ENCODE measurements at regions not wholly inside any gene's neighbourhood (a gene's known extent, or its start where the extent isn't known, plus 50 kb on each side); places are given as distances from the start of the nearest gene placed in this dataset.

GRCh38 chr21:27569091-27569490, 602.2 kb upstream of the ADAMTS5 start (continued):
- TF ChIP-seq PRDM15 (CRISPR knock-in tag; IDR thresholded peaks at IDR 0.05) (no peak), FOXP1 (CRISPR knock-in tag; IDR thresholded peaks at IDR 0.05; ENCODE audit: borderline replicate concordance) (no peak), MAX (CRISPR knock-in tag; IDR thresholded peaks at IDR 0.05) (no peak), CREB1 (CRISPR knock-in tag; IDR thresholded peaks at IDR 0.05) (no peak)

GRCh38 chr21:27567381-27567780, 600.5 kb upstream of the ADAMTS5 start:
- ChIA-PET POLR2A (no interaction called here), CTCF (no interaction called here)
- DNase-seq (ENCODE audit: low spot score) (no peak), ATAC-seq (no peak)
- no peaks in the 10 kb centered on the region for H3K36me3 Mint-ChIP-seq
- H3K27ac Mint-ChIP-seq = no peak overlapping the region
- H3K9me3 Mint-ChIP-seq = no peaks in the 10 kb centered on the region
- TF ChIP-seq ZNF512 (CRISPR knock-in tag; IDR thresholded peaks at IDR 0.05; ENCODE audit: borderline replicate concordance) = no peak
- H3K27me3 Mint-ChIP-seq (ENCODE audit: low read depth) = no peaks in the 10 kb centered on the region
- H3K4me3 Mint-ChIP-seq = no peak overlapping the region
- no peaks in the 10 kb centered on the region for H3K4me1 Mint-ChIP-seq

GRCh38 chr21:27566521-27566920, 599.6 kb upstream of the ADAMTS5 start:
- TF ChIP-seq ELF4 (CRISPR knock-in tag; IDR thresholded peaks at IDR 0.05; ENCODE audit: low read depth) = no peak
- no peak for TF ChIP-seq CREB1 (CRISPR knock-in tag; IDR thresholded peaks at IDR 0.05)
- TF ChIP-seq ZNF416 (CRISPR knock-in tag; IDR thresholded peaks at IDR 0.05) = no peak
- no peak for TF ChIP-seq GTF2I (CRISPR knock-in tag; conservative IDR thresholded peaks at IDR 0.05)
- no peak for TF ChIP-seq NFE2L1 (CRISPR knock-in tag; IDR thresholded peaks at IDR 0.05)
- TF ChIP-seq PREB (CRISPR knock-in tag; IDR thresholded peaks at IDR 0.05; ENCODE audit: borderline replicate concordance) = no peak
- TF ChIP-seq FOXP4 (CRISPR knock-in tag; IDR thresholded peaks at IDR 0.05) = no peak
- no peak overlapping the region for H3K27ac Mint-ChIP-seq

GRCh38 chr21:27565364-27565763, 598.5 kb upstream of the ADAMTS5 start:
- Mint-ChIP-seq H3K27ac (no peak overlapping the region), H3K4me1 (no peaks in the 10 kb centered on the region), H3K9me3 (no peaks in the 10 kb centered on the region), H3K27me3 (ENCODE audit: low read depth) (no peaks in the 10 kb centered on the region), H3K4me3 (no peak overlapping the region), H3K36me3 (no peaks in the 10 kb centered on the region)
- POLR2A ChIA-PET = no interaction called here
- DNase-seq (ENCODE audit: low spot score) (no peak), ATAC-seq (no peak)
- TF ChIP-seq CBFB (CRISPR knock-in tag; IDR thresholded peaks at IDR 0.05; ENCODE audit: low read depth) = no peak
- no peak for TF ChIP-seq ZSCAN18 (CRISPR knock-in tag; IDR thresholded peaks at IDR 0.05)
- TF ChIP-seq RELA (CRISPR knock-in tag; IDR thresholded peaks at IDR 0.05; ENCODE audit: borderline replicate concordance) = no peak
- TF ChIP-seq RORB (CRISPR knock-in tag; IDR thresholded peaks at IDR 0.05) = no peak
- TF ChIP-seq ZNF219 (CRISPR knock-in tag; IDR thresholded peaks at IDR 0.05; ENCODE audit: borderline replicate concordance) = no peak
- TF ChIP-seq USF2 (CRISPR knock-in tag; IDR thresholded peaks at IDR 0.05) = no peak
- CTCF ChIA-PET = interaction anchor here (0.5 to 2.2 kb wide), 17 partner anchors 18 to 715 kb away, joined by 3 to 14 read pairs (median 3); no protein-coding TSS in a partner anchor

More at GRCh38 chr21:27566521-27566920, 599.6 kb upstream of the ADAMTS5 start:
- Mint-ChIP-seq H3K9me3 (no peaks in the 10 kb centered on the region), H3K27me3 (ENCODE audit: low read depth) (no peaks in the 10 kb centered on the region), H3K36me3 (no peaks in the 10 kb centered on the region), H3K4me3 (no peak overlapping the region), H3K4me1 (no peaks in the 10 kb centered on the region)
- ATAC-seq (no peak), DNase-seq (ENCODE audit: low spot score) (no peak)
- ChIA-PET POLR2A (no interaction called here), CTCF (no interaction called here)
